ENCODE measurements at regions not wholly inside any gene's neighbourhood (a gene's known extent, or its start where the extent isn't known, plus 50 kb on each side); places are given as distances from the start of the nearest gene placed in this dataset.

GRCh38 chr9:16154521-16155078 lies 601.8 kb downstream of the CCDC171 start:
- Mint-ChIP-seq H3K9me3 (no peaks in the 10 kb centered on the region), H3K36me3 (ENCODE audit: low read depth) (no peaks in the 10 kb centered on the region), H3K27ac (ENCODE audit: unreplicated experiment) (peak overlapping the region; percentile 63), H3K27me3 (ENCODE audit: low read depth) (no peaks in the 10 kb centered on the region), H3K4me3 (peak overlapping the region; percentile 68), H3K4me1 (peaks cover 92% of the 10 kb centered on the region)
- peak; percentile 59 for DNase-seq (ENCODE audit: low read depth, low spot score)
- TF ChIP-seq CTCF (conservative IDR thresholded peaks at IDR 0.05) = peak; percentile 68

- Mint-ChIP-seq H3K36me3 (ENCODE audit: low read depth) (no peaks in the 10 kb centered on the region), H3K27ac (ENCODE audit: unreplicated experiment) (no peak overlapping the region), H3K4me3 (no peak overlapping the region), H3K27me3 (ENCODE audit: low read depth) (no peaks in the 10 kb centered on the region), H3K9me3 (no peaks in the 10 kb centered on the region), H3K4me1 (peaks cover 79% of the 10 kb centered on the region)
- DNase-seq (ENCODE audit: low read depth, low spot score) = no peak
- no peak for TF ChIP-seq CTCF (conservative IDR thresholded peaks at IDR 0.05)
Observed at GRCh38 chr9:16155878-16156277, 603.0 kb downstream of the CCDC171 start.

- peaks cover 73% of the 10 kb centered on the region for H3K4me1 Mint-ChIP-seq
- no peak for DNase-seq (ENCODE audit: low read depth, low spot score)
- H3K27ac Mint-ChIP-seq (ENCODE audit: unreplicated experiment) = peak overlapping the region; percentile 59
- no peak for TF ChIP-seq CTCF (conservative IDR thresholded peaks at IDR 0.05)
- no peaks in the 10 kb centered on the region for H3K36me3 Mint-ChIP-seq (ENCODE audit: low read depth)
- no peak overlapping the region for H3K4me3 Mint-ChIP-seq
- H3K9me3 Mint-ChIP-seq = no peaks in the 10 kb centered on the region
- H3K27me3 Mint-ChIP-seq (ENCODE audit: low read depth) = no peaks in the 10 kb centered on the region
Observed at GRCh38 chr9:16157216-16157615, 604.4 kb downstream of the CCDC171 start.

GRCh38 chr9:16157651-16158050 lies 604.8 kb downstream of the CCDC171 start:
- H3K4me3 Mint-ChIP-seq = no peak overlapping the region
- H3K36me3 Mint-ChIP-seq (ENCODE audit: low read depth) = no peaks in the 10 kb centered on the region
- peaks cover 69% of the 10 kb centered on the region for H3K4me1 Mint-ChIP-seq
- peak overlapping the region; percentile 22 for H3K27ac Mint-ChIP-seq (ENCODE audit: unreplicated experiment)
- no peak for DNase-seq (ENCODE audit: low read depth, low spot score)
- no peaks in the 10 kb centered on the region for H3K9me3 Mint-ChIP-seq
- no peaks in the 10 kb centered on the region for H3K27me3 Mint-ChIP-seq (ENCODE audit: low read depth)
- no peak for TF ChIP-seq CTCF (conservative IDR thresholded peaks at IDR 0.05)

GRCh38 chr9:16158093-16158492 lies 605.2 kb downstream of the CCDC171 start:
- Mint-ChIP-seq H3K4me3 (peak overlapping the region; percentile 7), H3K27me3 (ENCODE audit: low read depth) (no peaks in the 10 kb centered on the region), H3K9me3 (peaks cover 4% of the 10 kb centered on the region), H3K27ac (ENCODE audit: unreplicated experiment) (peak overlapping the region; percentile 86), H3K36me3 (ENCODE audit: low read depth) (peaks cover 2% of the 10 kb centered on the region), H3K4me1 (peaks cover 64% of the 10 kb centered on the region)
- no peak for TF ChIP-seq CTCF (conservative IDR thresholded peaks at IDR 0.05)
- no peak for DNase-seq (ENCODE audit: low read depth, low spot score)

Measured in neural crest cell (in vitro differentiated cells).